Tibial nerve (tissue), 4 donors: ENCODE measurements at regions not wholly inside any gene's neighbourhood (a gene's known extent, or its start where the extent isn't known, plus 50 kb on each side); places are given as distances from the start of the nearest gene placed in this dataset.
"Not testable (repeated sequence)": the region's sequence is repeated elsewhere in the genome, so short reads cannot be mapped to it uniquely, and the experiment has no call there.

Source experiments
- DNase-seq, 2 donors: peaks; one replicate each; pipeline ENCODE4 v3.0.0-alpha.2; 2019; ENCODE audit warnings: low spot score in 2 of 2
- H3K27ac ChIP-seq, 4 donors: fragments of 200-600 bp; sonication (generic) in 3 of 4; one replicate each; pipeline ENCODE4 v1.5.1; 2017 to 2019; ENCODE audit warnings: mild to moderate bottlenecking in 1 of 4
- H3K27me3 ChIP-seq, 2 donors: fragments of 200-600 bp; sonication (generic) in 1 of 2; one replicate each; pipeline versions ENCODE4 v1.5.1 to v1.6.0; 2017 to 2019
- H3K36me3 ChIP-seq, 3 donors: fragments of 200-600 bp; sonication (generic); one replicate each; pipeline ENCODE4 v1.5.1; 2018 to 2019
- H3K4me1 ChIP-seq, 4 donors: fragments of 200-600 bp; sonication (generic) in 3 of 4; one replicate each; pipeline ENCODE4 v1.5.1; 2017 to 2019
- H3K4me3 ChIP-seq, 4 donors: fragments of 200-600 bp; sonication (generic) in 3 of 4; one replicate each; pipeline ENCODE4 v1.5.1; 2017 to 2019; ENCODE audit warnings: mild to moderate bottlenecking in 1 of 4, moderate library complexity in 1 of 4
- H3K9me3 ChIP-seq, 4 donors: fragments of 200-600 bp; sonication (generic) in 3 of 4; one replicate each; pipeline ENCODE4 v1.5.1; 2017 to 2019
- CTCF ChIP-seq, 5 experiments: fragments of 200-600 bp in 3 of 5; fragments of 450-650 bp in 2 of 5; sonication (generic) in 3 of 5; IDR thresholded peaks; one replicate each; pipeline ENCODE4 v1.5.1; 2016 to 2019; ENCODE audit warnings: antibody characterized with exemption in 5 of 5, mild to moderate bottlenecking in 3 of 5, moderate library complexity in 2 of 5
- EP300 ChIP-seq, 2 donors: sonication (generic); formaldehyde crosslinking; IDR thresholded peaks; one replicate each; pipeline ENCODE4 v1.6.1; 2017; ENCODE audit warnings: antibody characterized with exemption in 2 of 2, mild to moderate bottlenecking in 1 of 2
- POLR2A ChIP-seq, 2 donors: fragments of 450-650 bp; IDR thresholded peaks; one replicate each; pipeline ENCODE4 v1.6.1; 2017; ENCODE audit warnings: antibody characterized with exemption in 2 of 2, mild to moderate bottlenecking in 2 of 2, moderate library complexity in 2 of 2
- WGBS, 2 donors: methylation state at CpG; one replicate each; pipeline ENCODE4 v1.1.5; 2018; 5-methylcytosine and 5-hydroxymethylcytosine counted together

- 15 to 16% methylated on average over 1 of the region's 1 CpG for WGBS, 2 donors
- H3K36me3 ChIP-seq = no peaks in the 10 kb centered on the region
- H3K27ac ChIP-seq = peak overlapping the region in 3 of 4 donors; percentile 21 to 90 (median 86)
- TF ChIP-seq CTCF (IDR thresholded peaks at IDR 0.05) (no peak), EP300 (IDR thresholded peaks at IDR 0.05) (peak; percentile 61 to 85)
- DNase-seq = no peak
- no peak overlapping the region for H3K4me3 ChIP-seq
- H3K4me1 ChIP-seq = peaks cover 0 to 53% (median 26%) of the 10 kb centered on the region in 4 donors
- H3K9me3 ChIP-seq = no peaks in the 10 kb centered on the region
- no peaks in the 10 kb centered on the region for H3K27me3 ChIP-seq
These were observed 494.6 kb upstream of the KLF6 start for GRCh38 chr10:4279655-4280054.

- Histone ChIP-seq H3K36me3 (no peaks in the 10 kb centered on the region), H3K27me3 (no peaks in the 10 kb centered on the region), H3K4me1 (peaks cover 0 to 39% (median 20%) of the 10 kb centered on the region in 4 donors), H3K4me3 (no peak overlapping the region), H3K9me3 (no peaks in the 10 kb centered on the region), H3K27ac (no peak overlapping the region)
- TF ChIP-seq POLR2A (IDR thresholded peaks at IDR 0.05) (no peak), EP300 (IDR thresholded peaks at IDR 0.05) (no peak), CTCF (IDR thresholded peaks at IDR 0.05) (no peak)
- no peak for DNase-seq
- 84 to 85% methylated on average over 4 of the region's 4 CpGs for WGBS, 2 donors
These were observed 493.2 kb upstream of the KLF6 start for GRCh38 chr10:4278186-4278585.

- Histone ChIP-seq H3K27ac (no peak overlapping the region), H3K4me3 (no peak overlapping the region), H3K27me3 (no peaks in the 10 kb centered on the region), H3K36me3 (no peaks in the 10 kb centered on the region), H3K9me3 (no peaks in the 10 kb centered on the region), H3K4me1 (peaks cover 0 to 23% (median 10%) of the 10 kb centered on the region in 4 donors)
- no peak for DNase-seq
- TF ChIP-seq CTCF (IDR thresholded peaks at IDR 0.05) (no peak), POLR2A (IDR thresholded peaks at IDR 0.05) (no peak), EP300 (IDR thresholded peaks at IDR 0.05) (no peak)
- WGBS, 2 donors = 84 to 88% methylated on average over 4 of the region's 4 CpGs
These were observed 491.1 kb upstream of the KLF6 start for GRCh38 chr10:4276151-4276550.

- not testable (repeated sequence) for H3K4me3 ChIP-seq, H3K27me3 ChIP-seq, H3K36me3 ChIP-seq, H3K9me3 ChIP-seq, H3K27ac ChIP-seq, DNase-seq
- H3K4me1 ChIP-seq = peaks cover 0 to 21% (median 3%) of the 10 kb centered on the region in 4 donors
These were observed 489.7 kb upstream of the KLF6 start for GRCh38 chr10:4274671-4275070.

- Histone ChIP-seq H3K4me1 (peaks cover 4 to 34% (median 14%) of the 10 kb centered on the region in 4 donors), H3K9me3 (no peaks in the 10 kb centered on the region), H3K27me3 (no peaks in the 10 kb centered on the region), H3K36me3 (no peaks in the 10 kb centered on the region), H3K4me3 (no peak overlapping the region), H3K27ac (no peak overlapping the region)
- WGBS, 2 donors = 76 to 80% methylated on average over 7 of the region's 7 CpGs
- TF ChIP-seq EP300 (IDR thresholded peaks at IDR 0.05) (no peak), CTCF (IDR thresholded peaks at IDR 0.05) (no peak), POLR2A (IDR thresholded peaks at IDR 0.05) (no peak)
- DNase-seq = no peak
These were observed 486.2 kb upstream of the KLF6 start for GRCh38 chr10:4271193-4271592.

- 27 to 37% methylated on average over 4 of the region's 4 CpGs for WGBS, 2 donors
- Histone ChIP-seq H3K4me1 (peaks cover 4 to 39% (median 14%) of the 10 kb centered on the region in 4 donors), H3K27me3 (no peaks in the 10 kb centered on the region), H3K9me3 (no peaks in the 10 kb centered on the region), H3K4me3 (no peak overlapping the region), H3K27ac (peak overlapping the region in 1 of 4 donors; percentile 4), H3K36me3 (no peaks in the 10 kb centered on the region)
- no peak for TF ChIP-seq CTCF (IDR thresholded peaks at IDR 0.05)
- peak in 1 of 2 donors; percentile 68 for TF ChIP-seq EP300 (IDR thresholded peaks at IDR 0.05)
- no peak for TF ChIP-seq POLR2A (IDR thresholded peaks at IDR 0.05)
- peak in 1 of 2 donors; percentile 40 for DNase-seq
These were observed 485.1 kb upstream of the KLF6 start for GRCh38 chr10:4270116-4270515.

- H3K36me3 ChIP-seq, H3K4me3 ChIP-seq, H3K27me3 ChIP-seq, H3K9me3 ChIP-seq, DNase-seq: not testable (repeated sequence)
- WGBS, 2 donors = 91 to 96% methylated on average over 6 of the region's 6 CpGs
- peaks cover 4 to 47% (median 21%) of the 10 kb centered on the region in 4 donors for H3K4me1 ChIP-seq
- H3K27ac ChIP-seq = peak overlapping the region in 1 of 4 donors; percentile 84
These were observed 483.5 kb upstream of the KLF6 start for GRCh38 chr10:4268490-4268889.
